GM12872 (cell line): ENCODE measurements at regions not wholly inside any gene's neighbourhood (a gene's known extent, or its start where the extent isn't known, plus 50 kb on each side); places are given as distances from the start of the nearest gene placed in this dataset.

Experiments used
- CTCF ChIP-seq: IDR thresholded peaks from 3 replicates; pipeline ENCODE4 v1.5.1; 2011; ENCODE audit warnings: low read depth, mild to moderate bottlenecking, low read length, moderate library complexity; ENCODE audit not compliant: insufficient read depth

DNA sequence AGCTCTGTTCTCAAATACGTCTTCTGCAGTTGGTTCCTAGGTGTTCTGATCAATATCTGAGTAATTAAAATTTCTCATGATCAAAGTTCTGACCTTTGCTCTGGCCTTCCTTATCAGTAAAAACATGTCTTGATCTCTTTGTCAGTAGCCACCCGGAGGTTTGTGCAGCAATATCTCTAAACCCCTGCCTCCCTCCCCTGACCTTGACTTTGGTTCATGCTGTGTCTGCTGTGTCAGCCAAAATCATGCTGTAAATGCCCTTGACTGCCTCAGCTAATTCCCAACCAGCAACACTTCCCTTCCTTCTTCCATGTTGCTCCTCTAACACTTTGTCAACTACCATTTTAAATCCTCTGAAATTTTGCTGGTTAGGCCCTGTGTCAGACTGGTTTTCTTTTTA lies 424.7 kb downstream of the FAM181B start:
- no peak for TF ChIP-seq CTCF

- no peak for TF ChIP-seq CTCF
Measured at GRCh38 chr11:82305123-82305522, 428.5 kb downstream of the FAM181B start.

- no peak for TF ChIP-seq CTCF
Measured at GRCh38 chr11:82303671-82304070, 430.0 kb downstream of the FAM181B start.

DNA sequence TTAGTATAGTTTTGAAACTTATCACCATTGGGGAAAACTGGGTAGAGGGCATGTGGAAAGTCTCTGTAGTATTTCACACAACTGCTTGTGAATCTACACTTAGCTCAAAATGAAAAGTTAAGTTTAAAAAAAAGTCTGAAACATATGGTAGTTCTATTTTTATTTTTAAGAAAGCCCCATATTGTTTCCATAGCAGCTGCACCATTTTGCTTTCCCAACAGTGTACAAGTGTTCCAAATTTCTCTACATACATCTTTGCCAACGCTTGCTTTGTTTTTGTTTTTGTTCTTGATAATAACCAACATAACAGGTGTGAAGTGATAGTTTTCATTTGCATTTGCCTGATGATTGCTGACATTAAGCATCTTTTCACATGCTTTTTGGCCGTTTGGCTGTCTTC lies 445.2 kb downstream of the FAM181B start:
- TF ChIP-seq CTCF, result no peak

- TF ChIP-seq CTCF, result no peak
Measured at GRCh38 chr11:82270870-82271269, 462.8 kb downstream of the FAM181B start.

GRCh38 chr11:82268627-82269026 lies 465.0 kb downstream of the FAM181B start:
- TF ChIP-seq CTCF, result no peak

- no peak for TF ChIP-seq CTCF
Measured at GRCh38 chr11:82267186-82267585, 466.5 kb downstream of the FAM181B start.

- no peak for TF ChIP-seq CTCF
Measured at GRCh38 chr11:82261367-82261766, 472.3 kb downstream of the FAM181B start.
